Type B pancreatic cell (in vitro differentiated cells): ENCODE measurements at regions not wholly inside any gene's neighbourhood (a gene's known extent, or its start where the extent isn't known, plus 50 kb on each side); places are given as distances from the start of the nearest gene placed in this dataset.
A peak's percentile ranks its signal among the peaks of the same experiment; 100 is the strongest.

ENCODE experiments used
- DNase-seq: peaks from one replicate; pipeline ENCODE4 v3.0.0; 2021; ENCODE audit warnings: mixed read lengths; ENCODE audit not compliant: unreplicated experiment; ENCODE audit errors: extremely low spot score
- H3K27ac Mint-ChIP-seq: 2 replicates; pipeline ENCODE4 v1.8.0; 2021; ENCODE audit warnings: mild to moderate bottlenecking, mixed read lengths
- H3K27me3 Mint-ChIP-seq: 2 replicates; pipeline ENCODE4 v1.8.0; 2021; ENCODE audit warnings: mixed read lengths
- H3K36me3 Mint-ChIP-seq: 2 replicates; pipeline ENCODE4 v1.8.0; 2021; ENCODE audit warnings: mixed read lengths
- H3K4me1 Mint-ChIP-seq: one replicate; pipeline ENCODE4 v1.8.0; 2021; ENCODE audit warnings: mixed read lengths; ENCODE audit not compliant: unreplicated experiment
- H3K4me3 Mint-ChIP-seq: 2 replicates; pipeline ENCODE4 v1.8.0; 2021; ENCODE audit warnings: mild to moderate bottlenecking, mixed read lengths
- H3K9me3 Mint-ChIP-seq: 2 replicates; pipeline ENCODE4 v1.8.0; 2021; ENCODE audit warnings: mixed read lengths
- CTCF ChIP-seq: fragments of 200-600 bp; sonication (generic); conservative IDR thresholded peaks from 2 replicates; pipeline ENCODE4 v1.5.0; 2021; ENCODE audit warnings: antibody characterized with exemption, mild to moderate bottlenecking

GRCh38 chr22:48137640-48138039 is 1375.2 kb downstream of the TBC1D22A start:
- Mint-ChIP-seq H3K27ac (no peak overlapping the region), H3K4me3 (no peak overlapping the region), H3K4me1 (no peaks in the 10 kb centered on the region), H3K9me3 (no peaks in the 10 kb centered on the region), H3K27me3 (no peaks in the 10 kb centered on the region), H3K36me3 (no peaks in the 10 kb centered on the region)
- no peak for TF ChIP-seq CTCF
- DNase-seq: no peak

- Mint-ChIP-seq H3K27me3 (no peaks in the 10 kb centered on the region), H3K36me3 (no peaks in the 10 kb centered on the region), H3K9me3 (no peaks in the 10 kb centered on the region), H3K4me1 (no peaks in the 10 kb centered on the region), H3K27ac (no peak overlapping the region), H3K4me3 (no peak overlapping the region)
- DNase-seq: no peak
- TF ChIP-seq CTCF: no peak
Observed at GRCh38 chr22:48135592-48135991, 1373.1 kb downstream of the TBC1D22A start.

- no peak for TF ChIP-seq CTCF
- no peak overlapping the region for H3K4me3 Mint-ChIP-seq
- H3K36me3 Mint-ChIP-seq: no peaks in the 10 kb centered on the region
- no peak for DNase-seq
- H3K27me3 Mint-ChIP-seq: peaks cover 5% of the 10 kb centered on the region
- no peak overlapping the region for H3K27ac Mint-ChIP-seq
- no peaks in the 10 kb centered on the region for H3K4me1 Mint-ChIP-seq
- H3K9me3 Mint-ChIP-seq: no peaks in the 10 kb centered on the region
Observed at GRCh38 chr22:48125416-48125815, 1363.0 kb downstream of the TBC1D22A start.

GRCh38 chr22:48121984-48122383 is 1359.5 kb downstream of the TBC1D22A start:
- Mint-ChIP-seq H3K27ac (no peak overlapping the region), H3K4me1 (no peaks in the 10 kb centered on the region), H3K36me3 (no peaks in the 10 kb centered on the region), H3K27me3 (peaks cover 11% of the 10 kb centered on the region), H3K4me3 (no peak overlapping the region), H3K9me3 (no peaks in the 10 kb centered on the region)
- DNase-seq: peak; percentile 44
- TF ChIP-seq CTCF: no peak

GRCh38 chr22:48118654-48119053 is 1356.2 kb downstream of the TBC1D22A start:
- TF ChIP-seq CTCF: no peak
- Mint-ChIP-seq H3K9me3 (no peaks in the 10 kb centered on the region), H3K36me3 (no peaks in the 10 kb centered on the region), H3K4me3 (no peak overlapping the region), H3K27ac (no peak overlapping the region), H3K4me1 (no peaks in the 10 kb centered on the region), H3K27me3 (peaks cover 18% of the 10 kb centered on the region)
- no peak for DNase-seq

GRCh38 chr22:48116871-48117270 is 1354.4 kb downstream of the TBC1D22A start:
- H3K36me3 Mint-ChIP-seq: no peaks in the 10 kb centered on the region
- H3K4me1 Mint-ChIP-seq: no peaks in the 10 kb centered on the region
- H3K4me3 Mint-ChIP-seq: no peak overlapping the region
- H3K27ac Mint-ChIP-seq: no peak overlapping the region
- no peak for TF ChIP-seq CTCF
- H3K9me3 Mint-ChIP-seq: no peaks in the 10 kb centered on the region
- peak; percentile 39 for DNase-seq
- peaks cover 22% of the 10 kb centered on the region for H3K27me3 Mint-ChIP-seq
